GM19099 (cell line): ENCODE measurements at regions not wholly inside any gene's neighbourhood (a gene's known extent, or its start where the extent isn't known, plus 50 kb on each side); places are given as distances from the start of the nearest gene placed in this dataset.

ENCODE experiments used
- POLR2A ChIP-seq: IDR thresholded peaks from 3 replicates; pipeline ENCODE4 v1.6.1; 2011; ENCODE audit warnings: low read depth; ENCODE audit not compliant: insufficient read length; ENCODE audit errors: extremely low read depth

GRCh38 chrX:51798701-51799100 is 55.5 kb downstream of the GSPT2 start:
- no peak for TF ChIP-seq POLR2A

GRCh38 chrX:51802917-51803688 is 59.9 kb downstream of the GSPT2 start:
- TF ChIP-seq POLR2A, result peak; percentile 47

GRCh38 chrX:51803833-51804232 is 60.6 kb downstream of the GSPT2 start:
- TF ChIP-seq POLR2A, result no peak

- no peak for TF ChIP-seq POLR2A
Observed at GRCh38 chrX:51804741-51805140, 61.5 kb downstream of the GSPT2 start.

- TF ChIP-seq POLR2A, result no peak
Observed at GRCh38 chrX:51813886-51814460, 70.7 kb downstream of the GSPT2 start.

- TF ChIP-seq POLR2A, result no peak
Observed at GRCh38 chrX:51824061-51824460, 69.4 kb upstream of the MAGED1 start.

GRCh38 chrX:51825436-51825835 is 68.0 kb upstream of the MAGED1 start:
- no peak for TF ChIP-seq POLR2A

- no peak for TF ChIP-seq POLR2A
Observed at GRCh38 chrX:51834076-51834475, 59.3 kb upstream of the MAGED1 start.

- TF ChIP-seq POLR2A, result no peak
Observed at GRCh38 chrX:51836823-51837222, 56.6 kb upstream of the MAGED1 start.

- TF ChIP-seq POLR2A, result no peak
Observed at GRCh38 chrX:51837451-51837850, 56.0 kb upstream of the MAGED1 start.

- no peak for TF ChIP-seq POLR2A
Observed at GRCh38 chrX:51837921-51838320, 55.5 kb upstream of the MAGED1 start.
